ENCODE measurements at regions not wholly inside any gene's neighbourhood (a gene's known extent, or its start where the extent isn't known, plus 50 kb on each side); places are given as distances from the start of the nearest gene placed in this dataset.

DNA sequence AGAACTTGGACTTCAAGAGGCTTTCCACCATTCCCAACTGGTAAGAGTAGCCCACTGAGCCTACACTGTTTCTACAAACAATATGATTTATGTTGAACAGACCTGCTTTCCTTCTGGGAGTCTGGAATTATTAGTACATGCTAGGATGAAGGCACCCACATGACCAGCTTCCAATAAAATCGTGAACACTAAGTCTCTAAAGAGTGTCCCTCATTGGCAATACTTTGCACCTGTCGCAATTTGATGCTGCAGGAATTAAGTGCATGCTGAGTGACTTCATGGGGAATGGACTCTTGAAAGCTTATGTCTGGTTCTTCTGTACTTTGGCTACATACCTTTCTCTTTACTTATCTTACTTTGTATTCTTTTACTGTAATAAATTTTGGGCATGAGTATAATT lies 305.2 kb upstream of the GHITM start:
- TF ChIP-seq POLR2AphosphoS5 (IDR thresholded peaks at IDR 0.05) (no peak), EP300 (IDR thresholded peaks at IDR 0.05) (no peak)
- TF ChIP-seq, protein P1, sequence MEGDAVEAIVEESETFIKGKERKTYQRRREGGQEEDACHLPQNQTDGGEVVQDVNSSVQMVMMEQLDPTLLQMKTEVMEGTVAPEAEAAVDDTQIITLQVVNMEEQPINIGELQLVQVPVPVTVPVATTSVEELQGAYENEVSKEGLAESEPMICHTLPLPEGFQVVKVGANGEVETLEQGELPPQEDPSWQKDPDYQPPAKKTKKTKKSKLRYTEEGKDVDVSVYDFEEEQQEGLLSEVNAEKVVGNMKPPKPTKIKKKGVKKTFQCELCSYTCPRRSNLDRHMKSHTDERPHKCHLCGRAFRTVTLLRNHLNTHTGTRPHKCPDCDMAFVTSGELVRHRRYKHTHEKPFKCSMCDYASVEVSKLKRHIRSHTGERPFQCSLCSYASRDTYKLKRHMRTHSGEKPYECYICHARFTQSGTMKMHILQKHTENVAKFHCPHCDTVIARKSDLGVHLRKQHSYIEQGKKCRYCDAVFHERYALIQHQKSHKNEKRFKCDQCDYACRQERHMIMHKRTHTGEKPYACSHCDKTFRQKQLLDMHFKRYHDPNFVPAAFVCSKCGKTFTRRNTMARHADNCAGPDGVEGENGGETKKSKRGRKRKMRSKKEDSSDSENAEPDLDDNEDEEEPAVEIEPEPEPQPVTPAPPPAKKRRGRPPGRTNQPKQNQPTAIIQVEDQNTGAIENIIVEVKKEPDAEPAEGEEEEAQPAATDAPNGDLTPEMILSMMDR (IDR thresholded peaks at IDR 0.05) = no peak
